NCI-H82 (cell line): ENCODE measurements at regions not wholly inside any gene's neighbourhood (a gene's known extent, or its start where the extent isn't known, plus 50 kb on each side); places are given as distances from the start of the nearest gene placed in this dataset.

Experiments used
- DNase-seq: peaks from one replicate; lab custom pipeline; 2025; lab: John Stamatoyannopoulos, UW

GRCh38 chr6:113500221-113500620, 356.9 kb upstream of the MARCKS start:
- DNase-seq = no peak

DNA sequence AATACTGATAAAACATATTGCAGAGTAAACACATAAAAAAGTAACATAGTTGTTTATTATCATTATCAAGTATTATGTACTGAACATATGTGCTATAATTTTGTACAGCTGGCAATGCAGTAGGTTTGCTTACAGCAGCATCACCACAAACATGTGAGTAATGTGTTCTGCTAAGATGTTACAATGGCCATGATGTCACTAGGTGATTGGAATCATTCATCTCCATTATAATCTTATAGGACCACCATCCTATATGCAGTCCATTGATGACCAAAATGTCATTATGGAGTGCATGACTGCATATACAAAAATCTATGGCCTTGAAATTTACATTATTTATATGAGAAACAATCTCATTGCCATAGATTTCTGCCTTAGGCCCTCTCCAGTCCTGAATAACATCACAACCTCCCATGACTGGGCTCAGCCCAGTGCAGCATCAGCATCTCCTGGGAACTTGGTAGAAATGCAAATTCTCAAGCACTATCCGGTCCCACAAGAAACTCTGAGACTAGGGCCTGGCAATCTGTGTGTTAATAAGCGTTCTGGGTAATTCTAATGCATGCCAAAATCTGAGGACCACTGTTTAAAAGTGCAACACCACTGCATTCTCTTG, 352.0 kb upstream of the MARCKS start:
- no peak for DNase-seq

GRCh38 chr6:113508249-113508648, 348.9 kb upstream of the MARCKS start:
- DNase-seq = no peak

GRCh38 chr6:113511100-113511499, 346.0 kb upstream of the MARCKS start:
- DNase-seq = no peak

DNA sequence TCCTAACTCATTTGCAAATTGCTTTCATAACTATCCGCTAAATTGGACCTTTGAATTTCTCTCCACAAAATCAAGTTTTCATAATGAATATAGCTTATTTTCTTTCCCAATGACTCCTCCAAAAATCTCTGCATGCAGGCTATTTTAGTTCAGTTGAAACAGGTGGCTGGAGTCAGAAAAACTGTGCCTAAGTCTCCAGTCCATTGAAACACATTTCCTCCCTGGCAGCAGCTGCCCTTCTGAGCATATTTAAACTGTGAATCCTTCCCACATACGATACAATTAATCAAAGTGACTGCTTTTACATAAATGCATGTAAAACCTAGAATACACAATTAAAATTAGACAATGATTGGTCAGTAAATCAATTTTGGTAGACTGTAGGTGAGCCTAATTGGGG, 344.6 kb upstream of the MARCKS start:
- no peak for DNase-seq

DNA sequence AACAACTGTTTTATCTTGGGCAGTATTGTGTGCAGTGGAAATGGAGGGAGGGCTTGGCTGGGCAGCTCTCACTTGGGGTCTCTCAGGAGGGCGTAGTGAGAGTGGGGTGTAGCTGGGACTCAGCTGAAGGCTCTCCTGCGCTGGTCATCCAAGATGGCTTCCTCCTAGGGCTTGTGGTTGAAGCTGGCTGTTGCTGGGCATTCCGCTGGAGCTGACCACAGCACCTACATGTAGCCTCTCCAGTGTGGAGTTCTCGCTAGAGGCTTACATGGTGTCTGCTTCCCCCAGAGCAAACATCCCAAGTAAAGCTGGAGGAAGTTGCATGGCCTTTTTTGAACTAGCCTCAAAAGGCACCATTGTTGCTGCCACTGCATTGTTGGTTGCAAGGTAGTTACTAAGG, 344.1 kb upstream of the MARCKS start:
- DNase-seq = no peak

GRCh38 chr6:113522376-113522775, 334.8 kb upstream of the MARCKS start:
- DNase-seq = no peak

DNA sequence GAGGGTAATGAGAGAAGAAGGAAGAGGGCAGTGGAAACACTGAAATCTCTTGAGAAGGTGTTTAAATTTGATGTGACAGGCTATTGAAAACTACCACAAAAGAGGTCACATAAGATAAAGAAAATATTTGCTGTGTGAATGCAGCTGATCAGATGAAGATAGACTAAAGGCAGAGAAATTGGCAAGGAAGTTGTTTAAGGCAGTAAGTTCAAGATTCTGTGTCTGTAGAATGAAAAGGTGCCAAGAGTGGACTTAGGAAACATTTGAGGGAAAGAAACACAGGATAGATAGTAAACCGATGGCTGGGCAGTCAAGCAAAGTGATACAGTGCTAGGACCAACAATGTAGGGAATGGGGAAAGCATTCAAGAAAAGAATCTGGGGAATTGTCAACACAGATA, 332.3 kb upstream of the MARCKS start:
- no peak for DNase-seq

GRCh38 chr6:113526553-113526952, 330.6 kb upstream of the MARCKS start:
- no peak for DNase-seq

DNA sequence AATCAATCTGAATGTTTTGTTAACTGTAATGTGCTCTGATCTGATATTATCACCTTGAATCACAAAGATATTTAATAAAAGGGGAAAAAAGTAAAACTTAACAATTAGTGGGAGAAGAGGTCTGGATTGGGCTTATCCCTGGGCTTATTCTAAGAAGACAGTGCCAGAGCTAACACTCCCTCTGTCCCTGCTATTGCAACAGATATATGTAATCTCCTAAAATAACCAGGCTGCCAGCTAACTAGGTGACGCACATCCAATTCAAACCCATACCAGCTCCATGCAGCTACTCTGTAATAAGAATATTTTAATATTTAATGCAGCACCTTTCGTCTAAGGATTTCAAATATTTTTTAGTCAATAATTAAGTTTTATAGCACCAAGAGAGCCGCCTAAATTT, 330.1 kb upstream of the MARCKS start:
- DNase-seq = peak; percentile 8

DNA sequence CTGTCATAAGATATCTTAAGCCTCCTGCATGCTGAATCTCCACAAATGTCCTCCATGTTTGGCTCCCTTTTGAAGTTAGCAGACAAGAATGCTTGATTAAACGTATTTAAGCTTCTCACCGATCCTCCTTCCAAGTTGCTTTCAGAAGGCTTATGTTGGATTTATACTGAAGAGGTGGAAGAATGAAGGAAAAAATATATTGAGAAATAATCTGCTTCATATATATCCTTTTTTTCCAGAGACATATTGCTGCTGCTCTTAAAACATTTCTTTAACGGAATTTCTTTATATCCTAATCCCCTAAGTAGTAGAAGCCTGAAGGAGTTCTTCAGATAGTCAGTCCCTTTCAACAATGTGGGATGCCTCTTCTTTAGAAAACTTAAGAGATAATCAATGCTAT, 329.0 kb upstream of the MARCKS start:
- DNase-seq = no peak

- DNase-seq = no peak
These were observed 327.9 kb upstream of the MARCKS start for GRCh38 chr6:113529196-113529595.

DNA sequence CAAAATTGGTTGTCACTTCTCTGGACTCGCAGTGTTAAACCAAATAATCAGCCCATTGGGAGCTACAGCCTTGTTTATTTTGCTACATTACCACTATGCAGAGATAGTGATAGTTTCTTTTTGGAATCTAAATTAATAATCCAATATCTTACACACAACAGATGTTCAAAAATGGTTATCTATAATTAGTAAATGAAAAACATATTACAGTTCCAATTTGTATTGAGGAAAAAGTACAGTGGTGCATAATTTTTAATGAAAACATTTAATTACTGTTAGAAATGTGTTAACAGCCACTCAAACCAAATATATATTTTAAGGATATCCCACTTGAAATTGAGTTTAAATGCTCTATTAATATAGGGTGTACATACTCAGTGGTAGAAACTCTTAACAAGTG, 327.3 kb upstream of the MARCKS start:
- DNase-seq = no peak

DNA sequence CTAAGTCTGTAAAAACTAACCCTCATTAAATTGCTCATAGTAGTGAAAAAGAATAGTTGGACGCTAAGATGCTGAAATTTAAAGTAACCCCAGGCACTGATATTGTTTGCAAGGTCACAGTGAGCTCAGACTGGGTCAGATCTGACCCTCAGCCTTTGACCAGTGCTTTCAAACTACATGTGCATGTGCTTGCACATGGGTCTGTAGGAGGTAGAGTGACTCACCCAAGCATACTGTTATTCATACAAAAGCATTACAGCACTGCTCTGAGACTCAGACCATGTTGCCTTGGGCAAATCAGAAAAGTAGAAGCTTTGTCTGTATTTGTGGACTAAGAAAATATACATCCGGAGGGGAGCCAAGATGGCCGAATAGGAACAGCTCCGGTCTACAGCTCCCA, 326.4 kb upstream of the MARCKS start:
- DNase-seq = no peak

DNA sequence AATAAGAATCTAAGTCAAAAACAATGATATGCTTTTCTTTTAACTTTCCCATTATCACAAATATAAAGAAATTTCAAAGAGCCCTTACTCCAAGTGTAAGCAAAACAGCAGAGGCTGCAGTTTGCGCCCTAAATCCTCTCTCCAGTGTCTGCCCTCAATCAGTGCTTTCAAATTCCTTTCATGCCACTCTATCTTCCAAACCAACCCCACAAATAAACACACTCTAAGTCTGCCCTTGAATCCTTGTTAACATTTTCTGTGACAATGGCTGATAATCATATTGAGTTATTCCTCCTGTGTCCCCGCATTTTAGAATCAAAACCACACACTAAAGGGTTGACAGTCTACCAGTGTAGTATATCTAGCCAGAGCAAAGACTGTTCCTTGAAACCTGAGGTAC, 317.9 kb upstream of the MARCKS start:
- DNase-seq = no peak

- DNase-seq = no peak
These were observed 317.5 kb upstream of the MARCKS start for GRCh38 chr6:113539623-113540022.

DNA sequence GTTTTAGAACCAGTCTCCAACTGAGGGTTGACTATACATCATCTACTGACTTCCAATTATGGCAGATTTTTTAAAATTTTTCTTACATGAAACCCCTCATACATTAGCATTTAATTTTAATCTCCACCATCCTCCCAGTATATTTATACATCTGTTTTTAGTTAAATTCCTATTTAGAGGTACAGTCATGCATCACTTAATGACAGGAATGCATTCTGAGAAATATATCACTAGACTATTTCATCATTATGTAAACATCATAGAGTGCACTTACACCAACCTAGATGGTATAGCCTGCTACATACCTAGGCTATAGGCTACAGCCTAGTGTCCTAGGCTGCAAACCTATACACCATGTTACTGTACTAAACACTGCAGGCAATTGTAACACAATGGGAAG, 316.7 kb upstream of the MARCKS start:
- no peak for DNase-seq

DNA sequence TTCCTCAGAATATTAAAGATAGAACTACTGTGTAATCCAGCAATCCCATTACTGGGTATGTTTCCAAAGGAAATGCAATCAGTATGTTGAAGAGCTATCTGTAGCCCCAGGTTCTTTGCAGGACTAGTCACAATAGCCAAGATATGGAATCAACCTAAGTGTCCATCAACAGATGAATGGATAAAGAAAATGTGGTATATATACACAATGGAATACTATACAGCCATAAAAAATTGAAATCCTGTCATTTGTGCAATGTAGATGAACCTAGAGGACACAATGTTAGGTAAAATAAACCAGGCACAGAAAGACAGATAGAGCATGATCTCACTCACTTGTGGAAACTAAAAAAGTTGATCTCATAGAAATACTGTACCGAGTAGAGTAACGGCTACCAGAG, 306.0 kb upstream of the MARCKS start:
- no peak for DNase-seq

DNA sequence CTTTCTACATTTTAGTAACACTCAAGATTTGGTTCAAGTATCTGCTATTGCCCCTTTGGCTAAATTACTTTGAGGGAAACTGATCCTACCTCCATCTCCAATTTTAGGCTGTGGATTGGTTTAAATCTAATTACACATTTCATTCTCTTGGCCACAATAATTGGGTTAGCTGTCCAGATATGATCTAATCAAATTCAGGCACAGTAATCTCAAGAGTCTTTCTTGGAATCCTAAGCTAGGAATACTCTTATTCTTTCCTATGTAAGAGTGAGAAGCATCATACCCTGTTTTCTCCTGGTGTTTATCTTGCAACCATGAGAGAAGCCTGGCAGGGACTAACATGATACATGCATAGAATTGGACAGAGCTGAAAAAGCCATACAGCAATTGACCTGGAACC, 300.4 kb upstream of the MARCKS start:
- peak; percentile 86 for DNase-seq

GRCh38 chr6:113558431-113558830, 298.7 kb upstream of the MARCKS start:
- peak; percentile 35 for DNase-seq

GRCh38 chr6:113558966-113559365, 298.2 kb upstream of the MARCKS start:
- no peak for DNase-seq

DNA sequence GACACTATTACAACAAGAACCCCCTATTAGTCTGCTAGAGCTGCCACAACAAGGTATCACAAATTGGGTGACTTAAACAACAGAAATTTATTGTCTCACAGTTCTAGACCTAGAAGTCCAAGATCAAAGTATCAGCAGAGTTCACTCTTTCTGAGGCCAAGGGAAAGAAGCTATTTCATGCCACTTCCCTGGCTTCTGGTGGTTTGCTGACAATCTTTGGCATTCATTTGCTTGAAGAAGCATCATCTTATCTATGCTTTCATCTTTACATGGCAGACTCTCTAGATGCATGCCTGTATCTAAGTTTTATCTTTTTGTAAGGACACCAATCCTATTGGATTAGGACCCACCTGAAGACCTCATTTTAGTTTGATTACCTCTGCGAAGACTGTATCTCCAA, 296.8 kb upstream of the MARCKS start:
- no peak for DNase-seq

DNA sequence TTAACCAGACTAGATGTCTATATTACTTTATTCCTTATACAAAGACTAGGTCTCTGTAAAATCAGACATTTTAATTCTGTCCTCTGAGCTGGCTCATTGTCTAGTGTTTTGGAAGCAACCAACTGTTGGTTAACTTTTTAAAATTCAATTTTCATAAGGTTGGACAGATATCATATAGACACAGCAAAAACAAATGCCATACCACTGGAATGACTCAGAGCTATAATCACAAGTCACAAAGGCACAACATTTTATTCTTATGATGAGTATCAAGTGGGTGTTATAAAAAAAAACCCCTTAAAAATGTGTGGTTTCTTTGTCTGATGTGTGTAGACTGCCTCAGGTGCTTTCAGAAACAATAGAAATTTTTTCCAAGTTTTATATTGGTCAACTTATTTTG, 296.2 kb upstream of the MARCKS start:
- DNase-seq = no peak

- no peak for DNase-seq
These were observed 294.9 kb upstream of the MARCKS start for GRCh38 chr6:113562248-113562647.
